Naive thymus-derived CD4-positive, alpha-beta T cell (primary cell): ENCODE measurements at regions not wholly inside any gene's neighbourhood (a gene's known extent, or its start where the extent isn't known, plus 50 kb on each side); places are given as distances from the start of the nearest gene placed in this dataset.

ENCODE experiments used
- ATAC-seq: fragments of 150-1000 bp; cut with Tn5 transposase; 2 replicates; pipeline ENCODE4 v1.10.0; 2021; ENCODE audit warnings: mild to moderate bottlenecking, moderate library complexity
- CTCF ChIA-PET: fragments of 350-600 bp; sonication (Branson Sonifier 250); formaldehyde crosslinking; loops from one replicate; lab custom pipeline; 2021; ENCODE audit warnings: antibody characterized with exemption; lab: Charles Lee
- POLR2A ChIA-PET: fragments of 350-600 bp; sonication (Branson Sonifier 250); formaldehyde crosslinking; loops from one replicate; lab custom pipeline; 2021; ENCODE audit warnings: antibody characterized with exemption, inconsistent platforms; lab: Charles Lee
- DNase-seq, 9 donors: peaks; one replicate each; pipeline versions ENCODE4 v3.0.0 to v3.0.0-alpha.2; 2020 to 2022; ENCODE audit warnings: mixed read lengths in 1 of 9
- H3K27ac ChIP-seq: one replicate; pipeline ENCODE4 v1.7.0; 2013; ENCODE audit warnings: mild to moderate bottlenecking, low read depth, low read length, moderate library complexity
- H3K27me3 ChIP-seq, 2 donors: one replicate each; pipeline ENCODE4 v1.7.0; 2013; ENCODE audit warnings: low read length in 2 of 2, mild to moderate bottlenecking in 2 of 2, moderate library complexity in 2 of 2; ENCODE audit not compliant: control insufficient read depth in 2 of 2, insufficient read depth in 2 of 2
- H3K36me3 ChIP-seq, 3 experiments: 1 replicate in 2 of 3; 2 replicates in 1 of 3; pipeline ENCODE4 v1.7.0; 2013; ENCODE audit warnings: low read length in 3 of 3, mild to moderate bottlenecking in 3 of 3, moderate library complexity in 1 of 3; ENCODE audit not compliant: insufficient read depth in 3 of 3, control insufficient read depth in 2 of 3
- H3K4me1 ChIP-seq, 2 donors: one replicate each; pipeline ENCODE4 v1.7.0; 2013; ENCODE audit warnings: low read length in 2 of 2, mild to moderate bottlenecking in 2 of 2, moderate library complexity in 1 of 2; ENCODE audit not compliant: control insufficient read depth in 2 of 2, insufficient read depth in 2 of 2
- H3K4me3 ChIP-seq: 2 replicates; pipeline ENCODE4 v1.7.0; 2013; ENCODE audit warnings: mild to moderate bottlenecking, low read length
- H3K9me3 ChIP-seq, 3 experiments: 1 replicate in 2 of 3; 2 replicates in 1 of 3; pipeline ENCODE4 v1.7.0; 2013; ENCODE audit warnings: low read length in 3 of 3; ENCODE audit not compliant: control insufficient read depth in 2 of 3
- H3K27ac Mint-ChIP-seq, 9 donors: one replicate each; pipeline ENCODE4 v1.8.0; 2020 to 2022; ENCODE audit warnings: mixed read lengths in 9 of 9, mild to moderate bottlenecking in 8 of 9, moderate library complexity in 5 of 9, inconsistent platforms in 2 of 9
- H3K27me3 Mint-ChIP-seq, 5 donors: one replicate each; pipeline ENCODE4 v1.8.0; 2021 to 2022; ENCODE audit warnings: mixed read lengths in 5 of 5, mild to moderate bottlenecking in 1 of 5
- H3K36me3 Mint-ChIP-seq, 5 donors: one replicate each; pipeline ENCODE4 v1.8.0; 2020 to 2022; ENCODE audit warnings: mixed read lengths in 5 of 5, mild to moderate bottlenecking in 3 of 5, inconsistent platforms in 1 of 5
- H3K4me1 Mint-ChIP-seq, 7 donors: one replicate each; pipeline ENCODE4 v1.8.0; 2020 to 2022; ENCODE audit warnings: mixed read lengths in 7 of 7, mild to moderate bottlenecking in 3 of 7, inconsistent platforms in 1 of 7
- H3K4me3 Mint-ChIP-seq, 10 donors: one replicate each; pipeline ENCODE4 v1.8.0; 2020 to 2022; ENCODE audit warnings: mild to moderate bottlenecking in 10 of 10, mixed read lengths in 10 of 10, moderate library complexity in 6 of 10, inconsistent platforms in 2 of 10
- H3K9me3 Mint-ChIP-seq, 11 donors: one replicate each; pipeline ENCODE4 v1.8.0; 2020 to 2022; ENCODE audit warnings: mixed read lengths in 11 of 11, mild to moderate bottlenecking in 4 of 11, inconsistent platforms in 1 of 11, moderate library complexity in 1 of 11
- intact Hi-C, 2 donors: fragments of 100-400 bp; cut with micrococcal nuclease; formaldehyde crosslinking; loops; one replicate each; pipeline ENCODE4 v1.15.1; 2023

- no peaks in the 10 kb centered on the region for H3K27me3 Mint-ChIP-seq
- no peak overlapping the region for H3K4me3 Mint-ChIP-seq
- DNase-seq, result no peak
- no peak overlapping the region for H3K4me3 ChIP-seq
- intact Hi-C loops, result no loop called here
- no peaks in the 10 kb centered on the region for H3K4me1 Mint-ChIP-seq
- no peaks in the 10 kb centered on the region for H3K27me3 ChIP-seq
- no peaks in the 10 kb centered on the region for H3K36me3 Mint-ChIP-seq
- ChIA-PET CTCF (no interaction called here), POLR2A (no interaction called here)
- no peaks in the 10 kb centered on the region for H3K9me3 ChIP-seq
- H3K27ac ChIP-seq, result no peak overlapping the region
- ATAC-seq, result no peak
- no peaks in the 10 kb centered on the region for H3K4me1 ChIP-seq
- H3K36me3 ChIP-seq, result no peaks in the 10 kb centered on the region
- H3K27ac Mint-ChIP-seq, result peak overlapping the region in 1 of 9 donors; percentile 49
- H3K9me3 Mint-ChIP-seq, result peaks cover 0 to 5% (median 2%) of the 10 kb centered on the region in 11 donors
Measured at GRCh38 chr3:76352511-76353284, 567.3 kb upstream of the ZNF717 start.

- CTCF ChIA-PET, result no interaction called here
- Histone ChIP-seq H3K4me1 (no peaks in the 10 kb centered on the region), H3K36me3 (no peaks in the 10 kb centered on the region), H3K27ac (no peak overlapping the region), H3K4me3 (no peak overlapping the region), H3K9me3 (no peaks in the 10 kb centered on the region), H3K27me3 (no peaks in the 10 kb centered on the region)
- ATAC-seq (no peak), DNase-seq (no peak)
- H3K9me3 Mint-ChIP-seq, result peaks cover 0 to 11% (median 4%) of the 10 kb centered on the region in 11 donors
- H3K36me3 Mint-ChIP-seq, result no peaks in the 10 kb centered on the region
- POLR2A ChIA-PET, result no interaction called here
- H3K4me3 Mint-ChIP-seq, result no peak overlapping the region
- H3K27me3 Mint-ChIP-seq, result no peaks in the 10 kb centered on the region
- H3K4me1 Mint-ChIP-seq, result no peaks in the 10 kb centered on the region
- intact Hi-C loops, result no loop called here
- no peak overlapping the region for H3K27ac Mint-ChIP-seq
Measured at GRCh38 chr3:76353683-76354082, 568.3 kb upstream of the ZNF717 start.

GRCh38 chr3:76361010-76361409 is 575.7 kb upstream of the ZNF717 start:
- Mint-ChIP-seq H3K27ac (no peak overlapping the region), H3K4me1 (no peaks in the 10 kb centered on the region), H3K36me3 (no peaks in the 10 kb centered on the region), H3K27me3 (no peaks in the 10 kb centered on the region), H3K9me3 (peaks cover 0 to 11% (median 7%) of the 10 kb centered on the region in 11 donors), H3K4me3 (no peak overlapping the region)
- ChIA-PET POLR2A (no interaction called here), CTCF (no interaction called here)
- no peaks in the 10 kb centered on the region for H3K27me3 ChIP-seq
- DNase-seq (no peak), ATAC-seq (no peak)
- no peaks in the 10 kb centered on the region for H3K36me3 ChIP-seq
- no peak overlapping the region for H3K27ac ChIP-seq
- no peaks in the 10 kb centered on the region for H3K9me3 ChIP-seq
- no peak overlapping the region for H3K4me3 ChIP-seq
- intact Hi-C loops, result no loop called here
- no peaks in the 10 kb centered on the region for H3K4me1 ChIP-seq

- no peaks in the 10 kb centered on the region for H3K4me1 ChIP-seq
- H3K4me3 ChIP-seq, result no peak overlapping the region
- no peaks in the 10 kb centered on the region for H3K36me3 ChIP-seq
- intact Hi-C loops, result no loop called here
- H3K4me3 Mint-ChIP-seq, result no peak overlapping the region
- no peaks in the 10 kb centered on the region for H3K9me3 ChIP-seq
- H3K27ac Mint-ChIP-seq, result no peak overlapping the region
- peaks cover 0 to 14% (median 7%) of the 10 kb centered on the region in 11 donors for H3K9me3 Mint-ChIP-seq
- no peaks in the 10 kb centered on the region for H3K27me3 Mint-ChIP-seq
- H3K27me3 ChIP-seq, result no peaks in the 10 kb centered on the region
- no peaks in the 10 kb centered on the region for H3K36me3 Mint-ChIP-seq
- DNase-seq, result no peak
- CTCF ChIA-PET, result no interaction called here
- no peak overlapping the region for H3K27ac ChIP-seq
- no peak for ATAC-seq
- POLR2A ChIA-PET, result no interaction called here
- no peaks in the 10 kb centered on the region for H3K4me1 Mint-ChIP-seq
Measured at GRCh38 chr3:76362643-76363042, 577.3 kb upstream of the ZNF717 start.

GRCh38 chr3:76365275-76365674 is 579.9 kb upstream of the ZNF717 start:
- no peak for DNase-seq
- no peaks in the 10 kb centered on the region for H3K4me1 Mint-ChIP-seq
- no peaks in the 10 kb centered on the region for H3K27me3 ChIP-seq
- no peak overlapping the region for H3K4me3 ChIP-seq
- no peaks in the 10 kb centered on the region for H3K9me3 ChIP-seq
- H3K27ac ChIP-seq, result no peak overlapping the region
- H3K9me3 Mint-ChIP-seq, result peaks cover 0 to 11% (median 5%) of the 10 kb centered on the region in 11 donors
- no peaks in the 10 kb centered on the region for H3K27me3 Mint-ChIP-seq
- no peaks in the 10 kb centered on the region for H3K36me3 Mint-ChIP-seq
- POLR2A ChIA-PET, result no interaction called here
- no peaks in the 10 kb centered on the region for H3K36me3 ChIP-seq
- no peak for ATAC-seq
- H3K27ac Mint-ChIP-seq, result no peak overlapping the region
- CTCF ChIA-PET, result no interaction called here
- no peaks in the 10 kb centered on the region for H3K4me1 ChIP-seq
- intact Hi-C loops, result no loop called here
- H3K4me3 Mint-ChIP-seq, result no peak overlapping the region

- no peak overlapping the region for H3K4me3 Mint-ChIP-seq
- H3K27me3 ChIP-seq, result no peaks in the 10 kb centered on the region
- intact Hi-C loops, result no loop called here
- no peaks in the 10 kb centered on the region for H3K36me3 Mint-ChIP-seq
- CTCF ChIA-PET, result no interaction called here
- H3K9me3 ChIP-seq, result no peaks in the 10 kb centered on the region
- H3K27ac Mint-ChIP-seq, result no peak overlapping the region
- H3K9me3 Mint-ChIP-seq, result peaks cover 0 to 11% (median 4%) of the 10 kb centered on the region in 11 donors
- H3K36me3 ChIP-seq, result no peaks in the 10 kb centered on the region
- no peak overlapping the region for H3K27ac ChIP-seq
- no peak for ATAC-seq
- POLR2A ChIA-PET, result no interaction called here
- H3K27me3 Mint-ChIP-seq, result no peaks in the 10 kb centered on the region
- no peak for DNase-seq
- no peak overlapping the region for H3K4me3 ChIP-seq
- no peaks in the 10 kb centered on the region for H3K4me1 ChIP-seq
- H3K4me1 Mint-ChIP-seq, result no peaks in the 10 kb centered on the region
Measured at GRCh38 chr3:76367281-76367680, 581.9 kb upstream of the ZNF717 start.

- Histone ChIP-seq H3K9me3 (no peaks in the 10 kb centered on the region), H3K4me3 (no peak overlapping the region), H3K27me3 (no peaks in the 10 kb centered on the region), H3K27ac (no peak overlapping the region), H3K4me1 (no peaks in the 10 kb centered on the region), H3K36me3 (no peaks in the 10 kb centered on the region)
- ATAC-seq, result no peak
- Mint-ChIP-seq H3K27ac (no peak overlapping the region), H3K9me3 (peaks cover 1 to 13% (median 3%) of the 10 kb centered on the region in 11 donors), H3K4me1 (no peaks in the 10 kb centered on the region), H3K27me3 (no peaks in the 10 kb centered on the region), H3K36me3 (no peaks in the 10 kb centered on the region), H3K4me3 (no peak overlapping the region)
- intact Hi-C loops, result no loop called here
- DNase-seq, result no peak
- POLR2A ChIA-PET, result no interaction called here
- CTCF ChIA-PET, result no interaction called here
Measured at GRCh38 chr3:76369170-76369569, 583.8 kb upstream of the ZNF717 start.
